ENCODE measurements at regions not wholly inside any gene's neighbourhood (a gene's known extent, or its start where the extent isn't known, plus 50 kb on each side); places are given as distances from the start of the nearest gene placed in this dataset.
"Not testable (repeated sequence)": the region's sequence is repeated elsewhere in the genome, so short reads cannot be mapped to it uniquely, and the experiment has no call there.

DNA sequence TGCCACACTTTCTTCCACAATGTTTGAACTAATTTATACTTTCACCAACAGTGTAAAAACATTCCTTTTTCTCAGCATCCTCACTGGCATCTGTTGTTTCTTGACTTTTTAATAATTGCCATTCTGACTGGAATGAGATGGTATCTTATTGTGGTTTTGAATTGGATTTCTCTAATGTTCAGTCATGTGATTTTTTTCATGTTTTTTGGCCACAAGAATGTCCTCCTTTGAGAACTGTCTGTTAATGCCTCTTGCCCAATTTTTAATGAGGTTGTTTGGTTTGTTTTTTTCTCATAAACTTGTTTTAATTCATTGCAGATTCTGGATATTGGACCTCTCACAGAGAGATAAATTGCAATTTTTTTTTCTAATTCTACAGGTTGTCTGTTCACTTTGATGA lies 1195.2 kb downstream of the TECRL start:
- intact Hi-C loops (cut with micrococcal nuclease; ENCODE audit: unreplicated experiment): no loop called here
- no peaks in the 10 kb centered on the region for H3K36me3 ChIP-seq (ENCODE audit: insufficient read depth, low read length, poor library complexity, severe bottlenecking)
- BruUV-seq (replicated peaks): no TSS peak
- H3K27ac ChIP-seq (ENCODE audit: low read depth, low read length, poor library complexity, severe bottlenecking): no peak overlapping the region
- H3K4me3 ChIP-seq (ENCODE audit: low read depth, low read length, poor library complexity, severe bottlenecking): no peak overlapping the region
- no peak for DNase-seq (ENCODE audit: low spot score)
- POLR2A ChIA-PET (ENCODE audit: low non-redundant PET): no interaction called here
- no peak for TF ChIP-seq EZH2 (IDR thresholded peaks at IDR 0.05; ENCODE audit: borderline replicate concordance, low read depth, low read length, poor library complexity, severe bottlenecking)
- TF ChIP-seq, protein P1, sequence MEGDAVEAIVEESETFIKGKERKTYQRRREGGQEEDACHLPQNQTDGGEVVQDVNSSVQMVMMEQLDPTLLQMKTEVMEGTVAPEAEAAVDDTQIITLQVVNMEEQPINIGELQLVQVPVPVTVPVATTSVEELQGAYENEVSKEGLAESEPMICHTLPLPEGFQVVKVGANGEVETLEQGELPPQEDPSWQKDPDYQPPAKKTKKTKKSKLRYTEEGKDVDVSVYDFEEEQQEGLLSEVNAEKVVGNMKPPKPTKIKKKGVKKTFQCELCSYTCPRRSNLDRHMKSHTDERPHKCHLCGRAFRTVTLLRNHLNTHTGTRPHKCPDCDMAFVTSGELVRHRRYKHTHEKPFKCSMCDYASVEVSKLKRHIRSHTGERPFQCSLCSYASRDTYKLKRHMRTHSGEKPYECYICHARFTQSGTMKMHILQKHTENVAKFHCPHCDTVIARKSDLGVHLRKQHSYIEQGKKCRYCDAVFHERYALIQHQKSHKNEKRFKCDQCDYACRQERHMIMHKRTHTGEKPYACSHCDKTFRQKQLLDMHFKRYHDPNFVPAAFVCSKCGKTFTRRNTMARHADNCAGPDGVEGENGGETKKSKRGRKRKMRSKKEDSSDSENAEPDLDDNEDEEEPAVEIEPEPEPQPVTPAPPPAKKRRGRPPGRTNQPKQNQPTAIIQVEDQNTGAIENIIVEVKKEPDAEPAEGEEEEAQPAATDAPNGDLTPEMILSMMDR (conservative IDR thresholded peaks at IDR 0.05; ENCODE audit: low read depth, low read length): no peak
- H3K9me3 ChIP-seq (ENCODE audit: low read depth, low read length, poor library complexity, severe bottlenecking): peaks cover 6% of the 10 kb centered on the region
- no peaks in the 10 kb centered on the region for H3K4me1 ChIP-seq (ENCODE audit: insufficient read depth, low read length, poor library complexity, severe bottlenecking)
- CTCF ChIA-PET: no interaction called here
- H3K27me3 ChIP-seq (replicated peaks; ENCODE audit: insufficient read depth, low read depth, low read length, poor library complexity): no peaks in the 10 kb centered on the region

DNA sequence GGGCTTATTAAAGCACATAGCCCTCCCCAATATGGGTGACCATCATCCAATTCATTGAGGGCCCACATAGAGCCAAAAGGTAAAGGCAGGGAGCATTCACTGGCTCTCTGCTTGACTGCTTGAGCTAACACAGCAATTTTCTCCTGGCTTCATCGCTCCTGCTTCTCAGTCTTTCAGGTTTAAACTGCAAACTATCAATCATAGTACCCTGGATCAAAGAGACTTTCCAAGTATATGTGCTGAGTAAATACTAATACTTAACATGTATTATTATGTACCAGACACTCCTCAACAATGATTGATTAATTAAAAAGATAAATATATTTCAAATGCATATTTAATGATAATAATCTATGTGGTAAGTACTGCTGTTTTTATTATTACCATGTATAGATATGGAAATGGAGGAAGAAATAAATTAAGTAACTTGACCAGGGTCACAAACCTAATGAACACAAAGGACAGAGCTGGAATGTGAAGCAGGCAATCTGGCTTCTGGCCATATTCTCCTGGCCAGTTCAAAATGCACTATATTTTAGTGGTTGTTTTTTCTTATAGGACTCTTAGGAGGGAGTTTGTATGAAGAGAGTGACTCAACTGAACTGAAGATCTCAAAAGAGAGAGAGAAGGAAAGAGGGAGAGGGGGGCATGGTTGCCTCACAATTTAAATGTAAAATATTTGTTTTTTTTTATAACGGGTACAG lies 1197.3 kb downstream of the TECRL start:
- Histone ChIP-seq H3K36me3 (ENCODE audit: insufficient read depth, low read length, poor library complexity, severe bottlenecking) (no peaks in the 10 kb centered on the region), H3K27me3 (replicated peaks; ENCODE audit: insufficient read depth, low read depth, low read length, poor library complexity) (no peaks in the 10 kb centered on the region), H3K4me1 (ENCODE audit: insufficient read depth, low read length, poor library complexity, severe bottlenecking) (no peaks in the 10 kb centered on the region), H3K27ac (ENCODE audit: low read depth, low read length, poor library complexity, severe bottlenecking) (no peak overlapping the region), H3K9me3 (ENCODE audit: low read depth, low read length, poor library complexity, severe bottlenecking) (peaks cover 3% of the 10 kb centered on the region), H3K4me3 (ENCODE audit: low read depth, low read length, poor library complexity, severe bottlenecking) (no peak overlapping the region)
- BruUV-seq (replicated peaks): no TSS peak
- intact Hi-C loops (cut with micrococcal nuclease; ENCODE audit: unreplicated experiment): no loop called here
- ChIA-PET POLR2A (ENCODE audit: low non-redundant PET) (no interaction called here), CTCF (no interaction called here)
- no peak for DNase-seq (ENCODE audit: low spot score)
- TF ChIP-seq, protein P1 (conservative IDR thresholded peaks at IDR 0.05; ENCODE audit: low read depth, low read length): no peak
- no peak for TF ChIP-seq EZH2 (IDR thresholded peaks at IDR 0.05; ENCODE audit: borderline replicate concordance, low read depth, low read length, poor library complexity, severe bottlenecking)

DNA sequence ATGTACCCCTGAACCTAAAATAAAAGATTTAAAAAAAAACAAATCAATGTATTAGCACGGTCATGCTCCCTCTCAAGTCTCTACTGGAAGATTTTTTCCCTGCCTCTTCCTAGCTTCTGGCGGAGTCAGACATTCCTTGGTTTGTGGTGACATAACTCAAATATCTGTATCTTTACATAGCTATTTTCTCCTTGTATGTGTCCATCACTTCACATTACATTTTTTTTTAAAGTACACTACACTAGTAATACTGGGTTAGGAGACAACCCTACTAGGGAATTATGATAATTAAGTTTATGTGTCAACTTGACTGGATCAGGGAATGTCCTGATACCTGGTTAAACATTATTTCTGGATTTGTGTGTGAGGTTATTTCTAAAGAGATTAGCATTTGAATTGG lies 1197.9 kb downstream of the TECRL start:
- Histone ChIP-seq H3K36me3 (ENCODE audit: insufficient read depth, low read length, poor library complexity, severe bottlenecking) (no peaks in the 10 kb centered on the region), H3K4me1 (ENCODE audit: insufficient read depth, low read length, poor library complexity, severe bottlenecking) (no peaks in the 10 kb centered on the region), H3K4me3 (ENCODE audit: low read depth, low read length, poor library complexity, severe bottlenecking) (no peak overlapping the region), H3K9me3 (ENCODE audit: low read depth, low read length, poor library complexity, severe bottlenecking) (no peaks in the 10 kb centered on the region), H3K27me3 (replicated peaks; ENCODE audit: insufficient read depth, low read depth, low read length, poor library complexity) (no peaks in the 10 kb centered on the region), H3K27ac (ENCODE audit: low read depth, low read length, poor library complexity, severe bottlenecking) (no peak overlapping the region)
- TF ChIP-seq, protein P1 (conservative IDR thresholded peaks at IDR 0.05; ENCODE audit: low read depth, low read length): no peak
- TF ChIP-seq EZH2 (IDR thresholded peaks at IDR 0.05; ENCODE audit: borderline replicate concordance, low read depth, low read length, poor library complexity, severe bottlenecking): no peak
- no TSS peak for BruUV-seq (replicated peaks)
- DNase-seq (ENCODE audit: low spot score): no peak
- intact Hi-C loops (cut with micrococcal nuclease; ENCODE audit: unreplicated experiment): no loop called here
- ChIA-PET POLR2A (ENCODE audit: low non-redundant PET) (no interaction called here), CTCF (no interaction called here)

DNA sequence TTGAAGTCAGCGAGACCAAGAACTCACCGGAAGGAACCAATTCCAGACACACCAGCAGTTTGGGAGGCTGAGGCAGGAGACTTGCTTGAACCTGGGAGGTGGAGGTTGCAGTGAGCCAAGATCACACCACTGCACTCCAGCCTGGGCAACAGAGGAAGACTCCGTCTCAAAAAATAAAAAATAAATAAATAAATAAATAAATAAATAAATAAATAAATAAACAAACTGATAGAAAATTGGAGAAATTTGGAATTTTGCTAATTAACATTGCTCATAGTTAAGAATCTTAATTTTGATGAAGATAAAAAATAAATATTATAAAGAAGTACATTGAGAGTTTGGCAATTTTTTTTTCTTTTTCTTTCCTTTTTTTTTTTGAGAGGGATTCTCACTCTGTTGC lies 1216.2 kb downstream of the TECRL start:
- H3K27ac ChIP-seq (ENCODE audit: low read depth, low read length, poor library complexity, severe bottlenecking); BruUV-seq (replicated peaks); H3K4me1 ChIP-seq (ENCODE audit: insufficient read depth, low read length, poor library complexity, severe bottlenecking); intact Hi-C loops (cut with micrococcal nuclease; ENCODE audit: unreplicated experiment); H3K9me3 ChIP-seq (ENCODE audit: low read depth, low read length, poor library complexity, severe bottlenecking); CTCF ChIA-PET; H3K4me3 ChIP-seq (ENCODE audit: low read depth, low read length, poor library complexity, severe bottlenecking); POLR2A ChIA-PET (ENCODE audit: low non-redundant PET); DNase-seq (ENCODE audit: low spot score); H3K27me3 ChIP-seq (replicated peaks; ENCODE audit: insufficient read depth, low read depth, low read length, poor library complexity); H3K36me3 ChIP-seq (ENCODE audit: insufficient read depth, low read length, poor library complexity, severe bottlenecking): not testable (repeated sequence)

Measured in A673 (cell line).